Testis (tissue), 2 donors: ENCODE measurements at regions not wholly inside any gene's neighbourhood (a gene's known extent, or its start where the extent isn't known, plus 50 kb on each side); places are given as distances from the start of the nearest gene placed in this dataset.

ENCODE experiments used
- POLR2A ChIP-seq: fragments of 450-650 bp; IDR thresholded peaks from one replicate; pipeline ENCODE4 v1.6.1; 2017; ENCODE audit warnings: antibody characterized with exemption, mild to moderate bottlenecking, moderate library complexity
- TF ChIP-seq, protein P1 (sequence below), 3 experiments: fragments of 450-650 bp in 2 of 3; fragments of 200-600 bp in 1 of 3; sonication (generic) in 1 of 3; IDR thresholded peaks; one replicate each; pipeline ENCODE4 v1.5.1; 2016 to 2019; ENCODE audit warnings: antibody characterized with exemption in 3 of 3, mild to moderate bottlenecking in 2 of 3, moderate library complexity in 1 of 3

DNA sequence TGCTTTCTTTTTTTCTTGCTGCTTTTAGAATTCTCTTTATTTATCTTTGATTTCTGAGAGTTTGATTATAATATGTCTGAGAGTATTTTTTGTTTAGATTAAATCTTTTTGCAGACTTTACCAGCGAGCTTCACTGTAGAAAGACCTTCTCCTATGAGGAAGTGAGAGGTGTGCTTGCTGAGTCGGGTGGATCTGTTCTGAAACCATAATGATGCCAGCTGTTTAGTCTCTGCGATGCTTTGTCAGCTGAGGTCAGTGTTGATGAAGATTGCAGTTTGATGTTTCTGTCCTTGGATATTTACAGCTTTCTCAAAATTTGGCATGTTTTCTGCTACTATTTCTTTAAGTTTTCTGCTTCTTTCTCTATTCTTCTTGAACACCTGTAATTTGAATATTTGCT lies 309.1 kb upstream of the SLITRK6 start:
- no peak for TF ChIP-seq POLR2A
- TF ChIP-seq, protein P1, sequence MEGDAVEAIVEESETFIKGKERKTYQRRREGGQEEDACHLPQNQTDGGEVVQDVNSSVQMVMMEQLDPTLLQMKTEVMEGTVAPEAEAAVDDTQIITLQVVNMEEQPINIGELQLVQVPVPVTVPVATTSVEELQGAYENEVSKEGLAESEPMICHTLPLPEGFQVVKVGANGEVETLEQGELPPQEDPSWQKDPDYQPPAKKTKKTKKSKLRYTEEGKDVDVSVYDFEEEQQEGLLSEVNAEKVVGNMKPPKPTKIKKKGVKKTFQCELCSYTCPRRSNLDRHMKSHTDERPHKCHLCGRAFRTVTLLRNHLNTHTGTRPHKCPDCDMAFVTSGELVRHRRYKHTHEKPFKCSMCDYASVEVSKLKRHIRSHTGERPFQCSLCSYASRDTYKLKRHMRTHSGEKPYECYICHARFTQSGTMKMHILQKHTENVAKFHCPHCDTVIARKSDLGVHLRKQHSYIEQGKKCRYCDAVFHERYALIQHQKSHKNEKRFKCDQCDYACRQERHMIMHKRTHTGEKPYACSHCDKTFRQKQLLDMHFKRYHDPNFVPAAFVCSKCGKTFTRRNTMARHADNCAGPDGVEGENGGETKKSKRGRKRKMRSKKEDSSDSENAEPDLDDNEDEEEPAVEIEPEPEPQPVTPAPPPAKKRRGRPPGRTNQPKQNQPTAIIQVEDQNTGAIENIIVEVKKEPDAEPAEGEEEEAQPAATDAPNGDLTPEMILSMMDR (IDR thresholded peaks at IDR 0.05) = no peak
